ENCODE measurements at regions not wholly inside any gene's neighbourhood (a gene's known extent, or its start where the extent isn't known, plus 50 kb on each side); places are given as distances from the start of the nearest gene placed in this dataset.

GRCh38 chr13:40371531-40372125 lies 294.8 kb downstream of the FOXO1 start:
- TF ChIP-seq CTCF (conservative IDR thresholded peaks at IDR 0.05 in 1 of 2, IDR thresholded peaks at IDR 0.05 in 1 of 2; ENCODE audit: low read depth in 1 of 2, low read length in 2 of 2) (no peak), EZH2 (IDR thresholded peaks at IDR 0.05; ENCODE audit: low read length, missing control alignments) (no peak)

Measured in fibroblast of lung (primary cell).